HEK293T (cell line): ENCODE measurements at regions not wholly inside any gene's neighbourhood (a gene's known extent, or its start where the extent isn't known, plus 50 kb on each side); places are given as distances from the start of the nearest gene placed in this dataset.

Experiments used
- ARNT ChIP-seq: fragments of 450-650 bp; IDR thresholded peaks from 2 replicates; pipeline ENCODE4 v1.6.1; 2017; ENCODE audit warnings: mild to moderate bottlenecking
- BHLHE40 ChIP-seq: fragments of 450-650 bp; IDR thresholded peaks from 2 replicates; pipeline ENCODE4 v1.6.1; 2016; ENCODE audit warnings: mild to moderate bottlenecking, moderate library complexity, borderline replicate concordance
- ELF4 ChIP-seq: fragments of 450-650 bp; IDR thresholded peaks from 2 replicates; pipeline ENCODE4 v1.6.1; 2017; ENCODE audit warnings: antibody characterized with exemption
- FOXA1 ChIP-seq: fragments of 450-650 bp; IDR thresholded peaks from 2 replicates; pipeline ENCODE4 v1.6.1; 2016; ENCODE audit warnings: mild to moderate bottlenecking
- FOXK2 ChIP-seq: fragments of 450-650 bp; IDR thresholded peaks from 2 replicates; pipeline ENCODE4 v1.6.1; 2016; ENCODE audit warnings: mild to moderate bottlenecking
- HDGF ChIP-seq: fragments of 450-650 bp; IDR thresholded peaks from 2 replicates; pipeline ENCODE4 v1.6.1; 2017; ENCODE audit warnings: antibody characterized with exemption, borderline replicate concordance
- L3MBTL2 ChIP-seq: fragments of 450-650 bp; conservative IDR thresholded peaks from 2 replicates; pipeline ENCODE4 v1.6.1; 2016; ENCODE audit warnings: mild to moderate bottlenecking
- NFRKB ChIP-seq: fragments of 450-650 bp; IDR thresholded peaks from 2 replicates; pipeline ENCODE4 v1.6.1; 2016; ENCODE audit warnings: mild to moderate bottlenecking, moderate library complexity
- SP1 ChIP-seq: fragments of 450-650 bp; IDR thresholded peaks from 2 replicates; pipeline ENCODE4 v1.6.1; 2017
- SUZ12 ChIP-seq: fragments of 450-650 bp; IDR thresholded peaks from 2 replicates; pipeline ENCODE4 v1.6.1; 2016; ENCODE audit warnings: mild to moderate bottlenecking
- TARDBP ChIP-seq: fragments of 450-650 bp; IDR thresholded peaks from 2 replicates; pipeline ENCODE4 v1.6.1; 2016
- ZNF384 ChIP-seq: fragments of 450-650 bp; IDR thresholded peaks from 2 replicates; pipeline ENCODE4 v1.6.1; 2016

DNA sequence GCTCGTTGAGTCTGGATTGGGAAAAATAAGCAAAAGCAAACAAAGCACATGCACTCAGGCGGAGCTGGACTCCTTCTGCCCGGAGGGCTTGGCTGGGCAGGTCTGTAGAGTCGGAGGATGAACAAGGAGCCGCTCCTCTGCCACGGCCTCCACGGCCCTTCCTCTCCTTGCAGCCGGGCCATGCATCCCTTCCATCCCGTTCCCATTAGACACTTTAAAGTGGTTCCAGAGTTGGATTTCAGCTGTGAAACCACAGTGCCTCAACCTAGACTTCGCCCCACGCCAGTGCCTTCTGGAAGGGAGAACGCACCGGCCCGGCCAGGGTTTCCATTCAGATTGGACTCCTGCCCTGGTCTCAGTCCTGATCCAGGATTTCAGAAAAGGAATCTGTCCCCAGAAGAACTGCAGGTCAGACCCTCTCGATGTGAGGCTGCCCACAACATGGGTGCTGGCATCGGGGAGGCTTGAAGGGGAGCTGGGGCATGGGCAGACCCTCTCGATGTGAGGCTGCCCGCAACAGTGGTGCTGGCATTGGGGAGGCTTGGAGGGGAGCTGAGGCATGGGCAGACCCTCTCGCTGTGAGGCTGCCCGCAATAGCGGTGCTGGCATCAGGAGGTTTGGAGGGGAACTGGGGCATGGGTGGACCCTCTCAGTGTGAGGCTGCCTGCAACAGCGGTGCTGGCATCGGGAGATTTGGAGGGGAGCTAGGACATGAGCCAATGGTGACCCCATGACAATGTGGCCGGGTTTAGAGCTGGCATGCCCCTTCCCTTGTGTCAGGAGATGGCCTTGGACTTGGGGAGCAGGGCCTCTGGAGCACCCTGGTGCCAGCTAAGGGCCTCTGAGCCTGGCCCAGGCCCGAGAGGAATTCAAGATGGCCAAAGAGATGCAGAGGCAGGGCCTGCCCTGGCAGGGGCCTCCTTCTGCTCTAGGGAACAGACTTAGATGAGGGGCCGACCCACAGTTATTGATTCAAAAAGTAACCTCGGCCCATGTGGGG lies 304.5 kb downstream of the NDUFA10 start:
- TF ChIP-seq HDGF (no peak), SUZ12 (no peak), FOXA1 (no peak), BHLHE40 (no peak), L3MBTL2 (no peak), ARNT (no peak), NFRKB (no peak), SP1 (no peak), TARDBP (no peak), ELF4 (no peak), ZNF384 (no peak), FOXK2 (no peak)
